GM23248 (cell line): ENCODE measurements at regions not wholly inside any gene's neighbourhood (a gene's known extent, or its start where the extent isn't known, plus 50 kb on each side); places are given as distances from the start of the nearest gene placed in this dataset.

Experiments
- EZH2 ChIP-seq: fragments of 200-600 bp; sonication (generic); IDR thresholded peaks from 2 replicates; pipeline ENCODE4 v1.6.1; 2018; ENCODE audit warnings: antibody characterized with exemption, mild to moderate bottlenecking; ENCODE audit not compliant: insufficient read depth, poor library complexity, severe bottlenecking
- EZH2phosphoT487 ChIP-seq: fragments of 200-600 bp; sonication (generic); IDR thresholded peaks from 2 replicates; pipeline ENCODE4 v1.6.1; 2018; ENCODE audit warnings: antibody characterized with exemption, moderate library complexity, mild to moderate bottlenecking, low read depth; ENCODE audit not compliant: insufficient read depth

- no peak for TF ChIP-seq EZH2phosphoT487
- no peak for TF ChIP-seq EZH2
Measured at GRCh38 chr7:17619196-17619818, 320.9 kb downstream of the AHR start.
